ENCODE measurements at regions not wholly inside any gene's neighbourhood (a gene's known extent, or its start where the extent isn't known, plus 50 kb on each side); places are given as distances from the start of the nearest gene placed in this dataset.

GRCh38 chr2:180653481-180653880 lies 326.9 kb upstream of the UBE2E3 start:
- TF ChIP-seq CTCF (IDR thresholded peaks at IDR 0.05; ENCODE audit: insufficient read depth, low read length): no peak
- no peak for TF ChIP-seq REST (IDR thresholded peaks at IDR 0.05; ENCODE audit: insufficient replicate concordance, low read depth)
- TF ChIP-seq GABPA (IDR thresholded peaks at IDR 0.05; ENCODE audit: low read depth): no peak
- TF ChIP-seq POLR2AphosphoS5 (IDR thresholded peaks at IDR 0.05; ENCODE audit: low read depth): no peak
